ENCODE measurements at regions not wholly inside any gene's neighbourhood (a gene's known extent, or its start where the extent isn't known, plus 50 kb on each side); places are given as distances from the start of the nearest gene placed in this dataset.

DNA sequence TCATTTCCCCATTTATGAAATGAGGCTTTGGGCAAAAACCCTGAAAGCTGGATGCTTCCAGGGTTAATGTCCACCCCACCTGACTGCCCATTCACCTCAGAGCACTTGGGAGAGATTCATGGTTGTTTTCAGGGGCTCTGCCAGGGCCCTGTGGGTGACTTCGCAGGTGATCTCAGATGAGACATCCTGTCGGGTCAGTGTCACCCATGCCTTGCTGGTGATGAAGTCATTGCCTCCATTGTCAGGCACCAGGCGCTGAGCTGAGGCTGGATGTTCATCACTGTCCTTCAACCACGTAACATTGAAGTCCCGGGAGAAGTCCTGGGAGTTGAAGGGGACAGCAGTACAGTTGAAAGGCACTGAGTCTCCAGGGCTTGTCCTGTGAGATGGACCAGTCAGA lies 115.6 kb upstream of the SIRPA start:
- Histone ChIP-seq H3K4me1 (ENCODE audit: control insufficient read depth, extremely low read depth, insufficient read depth, low read length) (peaks cover 16% of the 10 kb centered on the region), H3K27me3 (ENCODE audit: control insufficient read depth, extremely low read depth, insufficient read depth, low read length) (no peaks in the 10 kb centered on the region), H2AFZ (ENCODE audit: control insufficient read depth, low read length) (no peak overlapping the region), H3K79me2 (ENCODE audit: control insufficient read depth, insufficient read depth, low read length) (peaks cover 5% of the 10 kb centered on the region), H4K20me1 (ENCODE audit: control insufficient read depth, extremely low read depth, insufficient read depth, low read length) (no peaks in the 10 kb centered on the region), H3K9me3 (ENCODE audit: control insufficient read depth, low read depth, low read length) (no peaks in the 10 kb centered on the region), H3K27ac (ENCODE audit: control insufficient read depth, insufficient read depth, low read length) (no peak overlapping the region), H3K4me3 (ENCODE audit: control insufficient read depth in 2 of 3, extremely low read depth in 1 of 3, insufficient read depth in 2 of 3, low read depth in 1 of 3, low read length in 3 of 3) (no peak overlapping the region), H3K4me2 (ENCODE audit: control insufficient read depth, extremely low read depth, insufficient read depth, low read depth, low read length) (no peak overlapping the region), H3K9me1 (ENCODE audit: control insufficient read depth, extremely low read depth, insufficient read depth, low read length) (peaks cover 2% of the 10 kb centered on the region), H3K9ac (ENCODE audit: control insufficient read depth, extremely low read depth, insufficient read depth, low read length) (no peak overlapping the region), H3K36me3 (ENCODE audit: control insufficient read depth in 2 of 2, extremely low read depth in 1 of 2, insufficient read depth in 2 of 2, low read length in 2 of 2) (no peaks in the 10 kb centered on the region)
- FAIRE-seq (no peak), DNase-seq (ENCODE audit: low read depth, low spot score) (no peak)
- dilution Hi-C loops (cut with MboI; ENCODE audit: extremely low pct_ligation_motif_present, low sequenced_read_pairs): no loop called here
- TF ChIP-seq EZH2 (IDR thresholded peaks at IDR 0.05; ENCODE audit: low read length): no peak
- TF ChIP-seq, protein P1, sequence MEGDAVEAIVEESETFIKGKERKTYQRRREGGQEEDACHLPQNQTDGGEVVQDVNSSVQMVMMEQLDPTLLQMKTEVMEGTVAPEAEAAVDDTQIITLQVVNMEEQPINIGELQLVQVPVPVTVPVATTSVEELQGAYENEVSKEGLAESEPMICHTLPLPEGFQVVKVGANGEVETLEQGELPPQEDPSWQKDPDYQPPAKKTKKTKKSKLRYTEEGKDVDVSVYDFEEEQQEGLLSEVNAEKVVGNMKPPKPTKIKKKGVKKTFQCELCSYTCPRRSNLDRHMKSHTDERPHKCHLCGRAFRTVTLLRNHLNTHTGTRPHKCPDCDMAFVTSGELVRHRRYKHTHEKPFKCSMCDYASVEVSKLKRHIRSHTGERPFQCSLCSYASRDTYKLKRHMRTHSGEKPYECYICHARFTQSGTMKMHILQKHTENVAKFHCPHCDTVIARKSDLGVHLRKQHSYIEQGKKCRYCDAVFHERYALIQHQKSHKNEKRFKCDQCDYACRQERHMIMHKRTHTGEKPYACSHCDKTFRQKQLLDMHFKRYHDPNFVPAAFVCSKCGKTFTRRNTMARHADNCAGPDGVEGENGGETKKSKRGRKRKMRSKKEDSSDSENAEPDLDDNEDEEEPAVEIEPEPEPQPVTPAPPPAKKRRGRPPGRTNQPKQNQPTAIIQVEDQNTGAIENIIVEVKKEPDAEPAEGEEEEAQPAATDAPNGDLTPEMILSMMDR (optimal IDR thresholded peaks at IDR 0.05 in 1 of 3, IDR thresholded peaks at IDR 0.05 in 1 of 3, conservative IDR thresholded peaks at IDR 0.05 in 1 of 3; ENCODE audit: extremely low read depth in 1 of 3, insufficient read depth in 2 of 3, low read length in 3 of 3): no peak

DNA sequence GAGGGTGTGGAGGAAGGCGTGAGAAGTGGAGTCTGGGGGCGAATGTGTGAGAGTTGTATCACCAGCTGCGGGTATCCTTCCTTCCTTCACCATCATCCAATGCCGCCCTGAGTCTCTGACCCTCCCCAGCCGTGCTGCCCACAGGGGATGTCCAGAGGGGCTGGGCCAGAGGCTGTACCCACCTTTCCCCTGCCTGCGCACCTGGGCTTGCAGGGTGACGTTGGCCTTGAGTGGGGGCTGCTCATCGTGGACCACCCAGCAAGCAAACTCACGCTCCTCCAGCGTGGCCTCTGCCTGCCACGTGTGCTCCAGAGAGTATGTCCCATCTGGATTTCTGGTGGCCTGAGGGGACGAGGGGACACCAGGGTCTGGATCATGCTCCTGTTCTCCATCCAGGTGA lies 116.9 kb upstream of the SIRPA start:
- peaks cover 2% of the 10 kb centered on the region for H3K9me1 ChIP-seq (ENCODE audit: control insufficient read depth, extremely low read depth, insufficient read depth, low read length)
- H3K36me3 ChIP-seq (ENCODE audit: control insufficient read depth in 2 of 2, extremely low read depth in 1 of 2, insufficient read depth in 2 of 2, low read length in 2 of 2): no peaks in the 10 kb centered on the region
- H3K27ac ChIP-seq (ENCODE audit: control insufficient read depth, insufficient read depth, low read length): no peak overlapping the region
- no peak overlapping the region for H3K9ac ChIP-seq (ENCODE audit: control insufficient read depth, extremely low read depth, insufficient read depth, low read length)
- no peaks in the 10 kb centered on the region for H3K9me3 ChIP-seq (ENCODE audit: control insufficient read depth, low read depth, low read length)
- DNase-seq (ENCODE audit: low read depth, low spot score) (no peak), FAIRE-seq (no peak)
- H3K4me1 ChIP-seq (ENCODE audit: control insufficient read depth, extremely low read depth, insufficient read depth, low read length): peaks cover 16% of the 10 kb centered on the region
- no peak overlapping the region for H3K4me2 ChIP-seq (ENCODE audit: control insufficient read depth, extremely low read depth, insufficient read depth, low read depth, low read length)
- no peak overlapping the region for H3K4me3 ChIP-seq (ENCODE audit: control insufficient read depth in 2 of 3, extremely low read depth in 1 of 3, insufficient read depth in 2 of 3, low read depth in 1 of 3, low read length in 3 of 3)
- H3K79me2 ChIP-seq (ENCODE audit: control insufficient read depth, insufficient read depth, low read length): peaks cover 5% of the 10 kb centered on the region
- no peaks in the 10 kb centered on the region for H4K20me1 ChIP-seq (ENCODE audit: control insufficient read depth, extremely low read depth, insufficient read depth, low read length)
- H3K27me3 ChIP-seq (ENCODE audit: control insufficient read depth, extremely low read depth, insufficient read depth, low read length): no peaks in the 10 kb centered on the region
- dilution Hi-C loops (cut with MboI; ENCODE audit: extremely low pct_ligation_motif_present, low sequenced_read_pairs): no loop called here
- TF ChIP-seq, protein P1 (optimal IDR thresholded peaks at IDR 0.05 in 1 of 3, IDR thresholded peaks at IDR 0.05 in 1 of 3, conservative IDR thresholded peaks at IDR 0.05 in 1 of 3; ENCODE audit: extremely low read depth in 1 of 3, insufficient read depth in 2 of 3, low read length in 3 of 3): no peak
- no peak for TF ChIP-seq EZH2 (IDR thresholded peaks at IDR 0.05; ENCODE audit: low read length)
- H2AFZ ChIP-seq (ENCODE audit: control insufficient read depth, low read length): no peak overlapping the region
